Heart right ventricle (tissue), 16 donors: ENCODE measurements at regions not wholly inside any gene's neighbourhood (a gene's known extent, or its start where the extent isn't known, plus 50 kb on each side); places are given as distances from the start of the nearest gene placed in this dataset.

Source experiments
- ATAC-seq, 8 donors: fragments of 200-7000 bp; cut with Tn5 transposase; one replicate each; pipeline ENCODE4 v1.9.1; 2020; ENCODE audit warnings: mild to moderate bottlenecking in 8 of 8, moderate library complexity in 8 of 8, moderate number of reproducible peaks in 1 of 8
- DNase-seq, 2 donors: peaks; one replicate each; pipeline ENCODE4 v3.0.0-alpha.2; 2020
- H3K27ac ChIP-seq, 10 donors: fragments of 200-600 bp; sonication (generic) in 2 of 10; one replicate each; pipeline versions ENCODE4 v1.5.0 to v1.8.0; 2020 to 2022; ENCODE audit warnings: mild to moderate bottlenecking in 3 of 10
- H3K27me3 ChIP-seq, 7 donors: fragments of 200-600 bp; one replicate each; pipeline ENCODE4 v1.8.0; 2021 to 2022; ENCODE audit warnings: mild to moderate bottlenecking in 2 of 7
- H3K36me3 ChIP-seq, 9 donors: fragments of 200-600 bp; sonication (generic) in 1 of 9; one replicate each; pipeline versions ENCODE4 v1.5.0 to v1.8.0; 2020 to 2022; ENCODE audit warnings: mild to moderate bottlenecking in 2 of 9
- H3K4me1 ChIP-seq, 9 donors: fragments of 200-600 bp; sonication (generic) in 1 of 9; one replicate each; pipeline versions ENCODE4 v1.5.0 to v1.8.0; 2020 to 2022; ENCODE audit warnings: mild to moderate bottlenecking in 4 of 9
- H3K4me3 ChIP-seq, 10 donors: fragments of 200-600 bp; sonication (generic) in 2 of 10; one replicate each; pipeline versions ENCODE4 v1.5.0 to v1.8.0; 2020 to 2022; ENCODE audit warnings: mild to moderate bottlenecking in 7 of 10, moderate library complexity in 2 of 10
- H3K9me3 ChIP-seq, 11 donors: fragments of 200-600 bp in 10 of 11; sonication (generic) in 2 of 11; one replicate each; pipeline versions ENCODE4 v1.5.0 to v1.8.0; 2013 to 2022; ENCODE audit warnings: mild to moderate bottlenecking in 2 of 11, control low read depth in 1 of 11, moderate library complexity in 1 of 11
- CTCF ChIP-seq, 9 donors: fragments of 200-600 bp; sonication (generic) in 2 of 9; IDR thresholded peaks; one replicate each; pipeline versions ENCODE4 v1.5.0 to v1.8.0; 2021 to 2022; ENCODE audit warnings: antibody characterized with exemption in 9 of 9, mild to moderate bottlenecking in 5 of 9, moderate library complexity in 1 of 9
- WGBS, 2 donors: extraction: QIAGEN DNeasy Blood & Tissue Kit; methylation state at CpG; one replicate each; pipeline ENCODE4 v1.1.7; 2013; ENCODE audit warnings: inconsistent platforms in 1 of 2; 5-methylcytosine and 5-hydroxymethylcytosine counted together
- intact Hi-C, 10 donors: fragments of 100-400 bp; cut with DNase I; formaldehyde crosslinking; loops; one replicate each; pipeline versions ENCODE4 v1.11.1 to v1.14.2; 2022
- donor health status: Arrhythmogenic right ventricular cardiomyopathy.
- donor health status: ischemic (EF 13 %, LVEDD 7.1; RV severe dilation, severe dysfunction).
- donor health status: healthy with polysubstance abuse.
- donor health status: DM: no; HTN: yes; CAD: no.
- donor health status: DM: no; HTN: no; CAD: no.
- donor health status: ischemic (EF 25% LVEDD 6.9; RV normal size, moderate dysfunction).
- donor health status: ischemic (EF 25% LVEDD 5.7; RV mildly dilated, moderate dysfunction).
- donor health status: healthy.
- donor health status: DM: yes; HTN: yes; CAD: no.
- donor health status: Ischemic cardiomyopathy.
- donor health status: ischemic (EF 35%, LVEDD 5.7; RV mildly dilated, moderate dysfunction).
- donor health status: nonischemic (EF 11% LVEDD 7.7; RV severe dilation, severe dysfunction).
- donor health status: DM: yes; HTN: yes; CAD: no.
- donor health status: PGD.
- donor health status: ischemic (EF 29% LVEDD 5.4; RV normal size, mild dysfunction).
- donor health status: nonischemic (EF 23%, LVEDD 6.1; RV moderate dilation, normal function).

DNA sequence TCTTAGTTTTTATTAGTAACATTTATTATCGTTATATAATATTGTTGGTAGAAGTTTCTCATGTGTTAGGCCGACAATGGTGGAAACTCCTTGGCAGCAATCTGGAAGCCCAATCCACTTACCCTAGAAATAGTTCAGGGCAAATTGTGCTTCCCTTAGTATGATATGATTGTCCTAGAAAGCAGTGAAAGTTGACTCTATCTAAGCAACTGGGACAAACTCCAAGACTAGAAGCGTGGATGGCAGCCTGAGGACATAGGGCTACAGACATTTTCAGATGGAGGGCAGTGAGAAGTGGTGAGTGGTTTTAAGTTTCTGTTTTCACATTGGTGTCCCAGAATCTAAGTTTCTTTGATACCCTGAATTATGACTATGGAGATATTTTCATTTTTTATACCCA lies 63.3 kb upstream of the TRPC3 start:
- intact Hi-C loops: loop anchor here in 1 of 10 donors (10.0 kb wide), 1 partner anchor 140 kb away; the partner anchor contains the start of gene BLTP1
- no peak for TF ChIP-seq CTCF (IDR thresholded peaks at IDR 0.05)
- Histone ChIP-seq H3K9me3 (peaks cover 0 to 7% (median 0%) of the 10 kb centered on the region in 11 donors), H3K27ac (no peak overlapping the region), H3K27me3 (no peaks in the 10 kb centered on the region), H3K4me1 (peaks cover 0 to 17% (median 5%) of the 10 kb centered on the region in 9 donors), H3K4me3 (no peak overlapping the region), H3K36me3 (no peaks in the 10 kb centered on the region)
- ATAC-seq (peak in 4 of 8 donors; percentile 48 to 73 (median 62)), DNase-seq (no peak)
- 61 to 62% methylated on average over 3 of the region's 3 CpGs for WGBS, 2 donors

GRCh38 chr4:122012735-122013134 lies 60.9 kb upstream of the TRPC3 start:
- ATAC-seq (no peak), DNase-seq (no peak)
- H3K4me1 ChIP-seq: peaks cover 0 to 17% (median 5%) of the 10 kb centered on the region in 9 donors
- H3K4me3 ChIP-seq: no peak overlapping the region
- TF ChIP-seq CTCF (IDR thresholded peaks at IDR 0.05): no peak
- H3K36me3 ChIP-seq: no peaks in the 10 kb centered on the region
- 41 to 60% methylated on average over 2 of the region's 2 CpGs for WGBS, 2 donors
- intact Hi-C loops: loop anchor here in 1 of 10 donors (10.0 kb wide), 1 partner anchor 142 kb away; the partner anchor contains the start of gene BLTP1
- H3K27ac ChIP-seq: no peak overlapping the region
- no peaks in the 10 kb centered on the region for H3K9me3 ChIP-seq
- H3K27me3 ChIP-seq: no peaks in the 10 kb centered on the region

GRCh38 chr4:122010610-122011009 lies 58.8 kb upstream of the TRPC3 start:
- no peak for ATAC-seq
- intact Hi-C loops: loop anchor here in 1 of 10 donors (10.0 kb wide), 1 partner anchor 144 kb away; the partner anchor contains the start of gene BLTP1
- H3K27ac ChIP-seq: no peak overlapping the region
- no peaks in the 10 kb centered on the region for H3K9me3 ChIP-seq
- no peak overlapping the region for H3K4me3 ChIP-seq
- H3K27me3 ChIP-seq: no peaks in the 10 kb centered on the region
- no peak for DNase-seq
- peaks cover 0 to 6% (median 0%) of the 10 kb centered on the region in 9 donors for H3K4me1 ChIP-seq
- 68 to 76% methylated on average over 3 of the region's 3 CpGs for WGBS, 2 donors
- no peaks in the 10 kb centered on the region for H3K36me3 ChIP-seq
- TF ChIP-seq CTCF (IDR thresholded peaks at IDR 0.05): no peak

- ATAC-seq (no peak), DNase-seq (no peak)
- TF ChIP-seq CTCF (IDR thresholded peaks at IDR 0.05): no peak
- H3K27ac ChIP-seq: no peak overlapping the region
- no peaks in the 10 kb centered on the region for H3K36me3 ChIP-seq
- H3K4me3 ChIP-seq: no peak overlapping the region
- WGBS, 2 donors: 39 to 47% methylated on average over 2 of the region's 2 CpGs
- no peaks in the 10 kb centered on the region for H3K9me3 ChIP-seq
- H3K4me1 ChIP-seq: peaks cover 0 to 6% (median 0%) of the 10 kb centered on the region in 9 donors
- intact Hi-C loops: no loop called here
- no peaks in the 10 kb centered on the region for H3K27me3 ChIP-seq
Observed at GRCh38 chr4:122009524-122009923, 57.7 kb upstream of the TRPC3 start.
